ENCODE measurements at regions not wholly inside any gene's neighbourhood (a gene's known extent, or its start where the extent isn't known, plus 50 kb on each side); places are given as distances from the start of the nearest gene placed in this dataset.
A peak's percentile ranks its signal among the peaks of the same experiment; 100 is the strongest.
"Not testable (repeated sequence)": the region's sequence is repeated elsewhere in the genome, so short reads cannot be mapped to it uniquely, and the experiment has no call there.

- TF ChIP-seq, protein P1, sequence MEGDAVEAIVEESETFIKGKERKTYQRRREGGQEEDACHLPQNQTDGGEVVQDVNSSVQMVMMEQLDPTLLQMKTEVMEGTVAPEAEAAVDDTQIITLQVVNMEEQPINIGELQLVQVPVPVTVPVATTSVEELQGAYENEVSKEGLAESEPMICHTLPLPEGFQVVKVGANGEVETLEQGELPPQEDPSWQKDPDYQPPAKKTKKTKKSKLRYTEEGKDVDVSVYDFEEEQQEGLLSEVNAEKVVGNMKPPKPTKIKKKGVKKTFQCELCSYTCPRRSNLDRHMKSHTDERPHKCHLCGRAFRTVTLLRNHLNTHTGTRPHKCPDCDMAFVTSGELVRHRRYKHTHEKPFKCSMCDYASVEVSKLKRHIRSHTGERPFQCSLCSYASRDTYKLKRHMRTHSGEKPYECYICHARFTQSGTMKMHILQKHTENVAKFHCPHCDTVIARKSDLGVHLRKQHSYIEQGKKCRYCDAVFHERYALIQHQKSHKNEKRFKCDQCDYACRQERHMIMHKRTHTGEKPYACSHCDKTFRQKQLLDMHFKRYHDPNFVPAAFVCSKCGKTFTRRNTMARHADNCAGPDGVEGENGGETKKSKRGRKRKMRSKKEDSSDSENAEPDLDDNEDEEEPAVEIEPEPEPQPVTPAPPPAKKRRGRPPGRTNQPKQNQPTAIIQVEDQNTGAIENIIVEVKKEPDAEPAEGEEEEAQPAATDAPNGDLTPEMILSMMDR (conservative IDR thresholded peaks at IDR 0.05): no peak
- Mint-ChIP-seq H3K4me3 (no peak overlapping the region), H3K4me1 (ENCODE audit: unreplicated experiment) (peaks cover 19% of the 10 kb centered on the region), H3K9me3 (no peaks in the 10 kb centered on the region), H3K27me3 (peaks cover 5% of the 10 kb centered on the region), H3K27ac (no peak overlapping the region), H3K36me3 (no peaks in the 10 kb centered on the region)
- no peak for DNase-seq (ENCODE audit: extremely low spot score, unreplicated experiment)
These were observed 169.3 kb downstream of the CHIC2 start for GRCh38 chr4:53895137-53895536.

DNA sequence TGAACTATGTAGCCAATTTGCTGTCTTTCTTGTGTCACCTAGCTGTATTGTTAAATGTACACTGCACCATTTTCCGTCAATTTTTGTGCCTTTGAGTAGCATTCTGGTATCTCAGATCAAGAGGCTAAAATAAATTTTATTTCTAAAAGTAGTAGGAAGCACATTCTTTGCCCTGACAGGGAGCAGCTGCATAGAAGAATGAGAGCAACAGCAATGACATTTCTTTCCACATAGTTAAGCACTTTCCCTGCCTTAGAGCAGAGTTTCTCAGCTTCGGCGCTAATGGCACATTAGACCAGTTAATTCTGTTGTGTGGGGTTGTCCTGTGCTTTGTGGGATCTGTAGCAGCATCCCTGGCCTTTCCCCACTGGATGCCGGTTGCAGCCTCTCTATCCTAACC lies 173.9 kb downstream of the CHIC2 start:
- Mint-ChIP-seq H3K4me3 (no peak overlapping the region), H3K4me1 (ENCODE audit: unreplicated experiment) (peaks cover 21% of the 10 kb centered on the region), H3K9me3 (no peaks in the 10 kb centered on the region), H3K36me3 (no peaks in the 10 kb centered on the region), H3K27ac (no peak overlapping the region), H3K27me3 (no peaks in the 10 kb centered on the region)
- no peak for DNase-seq (ENCODE audit: extremely low spot score, unreplicated experiment)
- TF ChIP-seq, protein P1 (conservative IDR thresholded peaks at IDR 0.05): no peak

DNA sequence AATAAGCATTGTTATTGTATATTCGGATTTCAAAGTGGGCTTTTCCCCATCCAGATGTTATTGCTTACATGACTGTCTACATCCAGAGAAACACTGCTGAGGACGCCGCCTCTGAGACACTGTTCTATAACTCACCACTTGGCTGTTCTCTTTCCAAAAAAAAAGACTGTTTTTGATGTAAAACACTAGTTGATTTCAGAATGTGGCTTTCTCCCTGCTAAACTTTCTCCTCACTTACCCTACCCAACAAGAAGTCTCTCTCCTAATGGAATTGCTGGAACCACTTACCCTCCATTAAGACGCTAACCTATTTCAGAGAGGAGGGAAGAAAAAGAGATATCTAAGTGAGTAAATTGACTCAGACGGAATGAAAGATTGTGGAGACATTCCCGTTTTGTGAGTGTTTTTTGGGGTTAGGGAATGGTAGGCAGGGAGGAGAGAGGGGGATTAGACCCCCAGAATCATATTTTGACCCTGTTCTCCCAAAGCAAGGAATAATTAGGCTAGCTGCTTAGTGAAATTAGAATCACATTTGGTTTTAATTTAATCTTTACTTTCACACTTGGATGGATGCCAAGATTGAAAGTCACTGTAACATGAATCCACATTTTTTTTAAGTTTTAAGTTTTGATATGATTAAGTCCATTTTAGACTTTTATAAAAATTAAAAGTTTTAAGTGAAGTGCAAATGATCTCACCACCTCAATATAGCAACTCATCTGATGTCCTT lies 174.9 kb downstream of the CHIC2 start:
- H3K36me3 Mint-ChIP-seq: no peaks in the 10 kb centered on the region

DNA sequence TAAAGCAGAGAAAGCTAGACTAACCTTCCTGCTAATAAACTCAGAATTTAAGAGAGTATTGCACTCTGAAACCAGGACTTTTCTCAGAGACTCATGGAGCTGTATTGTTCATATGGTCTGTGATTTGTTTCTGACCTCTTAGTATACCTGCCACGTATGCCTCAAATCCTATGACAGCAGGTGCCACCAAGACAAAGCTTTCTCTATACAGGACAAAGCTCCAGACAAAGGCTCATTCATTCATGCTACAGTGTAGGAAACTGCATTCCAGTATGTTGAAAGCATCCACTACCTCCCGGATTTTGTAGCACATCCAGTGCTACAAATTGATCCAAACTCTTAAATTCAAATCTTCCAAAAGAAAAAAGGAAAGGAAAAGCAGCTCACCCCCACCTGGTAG lies 178.3 kb downstream of the CHIC2 start:
- Mint-ChIP-seq H3K36me3 (no peaks in the 10 kb centered on the region), H3K27ac (no peak overlapping the region), H3K4me3 (no peak overlapping the region), H3K4me1 (ENCODE audit: unreplicated experiment) (peaks cover 14% of the 10 kb centered on the region), H3K9me3 (no peaks in the 10 kb centered on the region), H3K27me3 (peaks cover 4% of the 10 kb centered on the region)
- TF ChIP-seq, protein P1 (conservative IDR thresholded peaks at IDR 0.05): no peak
- no peak for DNase-seq (ENCODE audit: extremely low spot score, unreplicated experiment)

More for the DNA sequence above, 174.9 kb downstream of the CHIC2 start:
- peaks cover 14% of the 10 kb centered on the region for H3K4me1 Mint-ChIP-seq (ENCODE audit: unreplicated experiment)
- TF ChIP-seq, protein P1 (conservative IDR thresholded peaks at IDR 0.05): no peak
- H3K4me3 Mint-ChIP-seq: peak overlapping the region; percentile 21
- no peaks in the 10 kb centered on the region for H3K9me3 Mint-ChIP-seq
- no peak overlapping the region for H3K27ac Mint-ChIP-seq
- DNase-seq (ENCODE audit: extremely low spot score, unreplicated experiment): no peak
- H3K27me3 Mint-ChIP-seq: no peaks in the 10 kb centered on the region

- DNase-seq (ENCODE audit: extremely low spot score, unreplicated experiment): no peak
These were observed 178.7 kb downstream of the CHIC2 start for GRCh38 chr4:53885668-53886067.

GRCh38 chr4:53877096-53877495 lies 187.3 kb downstream of the CHIC2 start:
- not testable (repeated sequence) for H3K36me3 Mint-ChIP-seq; H3K9me3 Mint-ChIP-seq; H3K4me1 Mint-ChIP-seq (ENCODE audit: unreplicated experiment); DNase-seq (ENCODE audit: extremely low spot score, unreplicated experiment); H3K27ac Mint-ChIP-seq; H3K4me3 Mint-ChIP-seq; H3K27me3 Mint-ChIP-seq

More at GRCh38 chr4:53885668-53886067, 178.7 kb downstream of the CHIC2 start:
- Mint-ChIP-seq H3K4me3 (no peak overlapping the region), H3K36me3 (no peaks in the 10 kb centered on the region), H3K9me3 (no peaks in the 10 kb centered on the region), H3K4me1 (ENCODE audit: unreplicated experiment) (peaks cover 14% of the 10 kb centered on the region), H3K27me3 (peaks cover 4% of the 10 kb centered on the region), H3K27ac (no peak overlapping the region)
- TF ChIP-seq, protein P1 (conservative IDR thresholded peaks at IDR 0.05): no peak
